ENCODE measurements at regions not wholly inside any gene's neighbourhood (a gene's known extent, or its start where the extent isn't known, plus 50 kb on each side); places are given as distances from the start of the nearest gene placed in this dataset.
"Not testable (repeated sequence)": the region's sequence is repeated elsewhere in the genome, so short reads cannot be mapped to it uniquely, and the experiment has no call there.

- DNase-seq, result no peak
Observed at GRCh38 chr7:69190763-69191162, 407.5 kb upstream of the AUTS2 start.

GRCh38 chr7:69192134-69192533, 406.1 kb upstream of the AUTS2 start:
- no peak for DNase-seq

- no peak for DNase-seq
Observed at GRCh38 chr7:69193061-69193460, 405.2 kb upstream of the AUTS2 start.

- no peak for DNase-seq
Observed at GRCh38 chr7:69196593-69196992, 401.7 kb upstream of the AUTS2 start.

- DNase-seq, result no peak
Observed at GRCh38 chr7:69198250-69198649, 400.0 kb upstream of the AUTS2 start.

GRCh38 chr7:69199041-69199440, 399.2 kb upstream of the AUTS2 start:
- DNase-seq, result no peak

GRCh38 chr7:69199661-69200060, 398.6 kb upstream of the AUTS2 start:
- DNase-seq, result no peak

- DNase-seq, result no peak
Observed at GRCh38 chr7:69203871-69204270, 394.4 kb upstream of the AUTS2 start.

- DNase-seq, result no peak
Observed at GRCh38 chr7:69204943-69205342, 393.3 kb upstream of the AUTS2 start.

GRCh38 chr7:69205581-69205980, 392.7 kb upstream of the AUTS2 start:
- no peak for DNase-seq

GRCh38 chr7:69208276-69208675, 390.0 kb upstream of the AUTS2 start:
- no peak for DNase-seq

GRCh38 chr7:69208848-69209247, 389.4 kb upstream of the AUTS2 start:
- no peak for DNase-seq

- DNase-seq, result no peak
Observed at GRCh38 chr7:69211336-69211735, 386.9 kb upstream of the AUTS2 start.

GRCh38 chr7:69211739-69212138, 386.5 kb upstream of the AUTS2 start:
- no peak for DNase-seq

- DNase-seq, result no peak
Observed at GRCh38 chr7:69213878-69214277, 384.4 kb upstream of the AUTS2 start.

GRCh38 chr7:69215516-69215915, 382.8 kb upstream of the AUTS2 start:
- not testable (repeated sequence) for DNase-seq

GRCh38 chr7:69217516-69218350, 380.5 kb upstream of the AUTS2 start:
- no peak for DNase-seq

- no peak for DNase-seq
Observed at GRCh38 chr7:69218576-69218975, 379.7 kb upstream of the AUTS2 start.

- DNase-seq, result no peak
Observed at GRCh38 chr7:69219381-69219780, 378.9 kb upstream of the AUTS2 start.

GRCh38 chr7:69225259-69225943, 372.9 kb upstream of the AUTS2 start:
- DNase-seq, result no peak

- DNase-seq, result no peak
Observed at GRCh38 chr7:69228212-69228811, 370.0 kb upstream of the AUTS2 start.

GRCh38 chr7:69232445-69233376, 365.6 kb upstream of the AUTS2 start:
- DNase-seq, result no peak

- DNase-seq, result no peak
Observed at GRCh38 chr7:69237541-69237940, 360.7 kb upstream of the AUTS2 start.
